HT-29 (cell line): ENCODE measurements at regions not wholly inside any gene's neighbourhood (a gene's known extent, or its start where the extent isn't known, plus 50 kb on each side); places are given as distances from the start of the nearest gene placed in this dataset.
"Not testable (repeated sequence)": the region's sequence is repeated elsewhere in the genome, so short reads cannot be mapped to it uniquely, and the experiment has no call there.

ENCODE experiments used
- DNase-seq: peaks from one replicate; pipeline ENCODE4 v3.0.0-alpha.2; 2015; ENCODE audit warnings: low spot score

DNA sequence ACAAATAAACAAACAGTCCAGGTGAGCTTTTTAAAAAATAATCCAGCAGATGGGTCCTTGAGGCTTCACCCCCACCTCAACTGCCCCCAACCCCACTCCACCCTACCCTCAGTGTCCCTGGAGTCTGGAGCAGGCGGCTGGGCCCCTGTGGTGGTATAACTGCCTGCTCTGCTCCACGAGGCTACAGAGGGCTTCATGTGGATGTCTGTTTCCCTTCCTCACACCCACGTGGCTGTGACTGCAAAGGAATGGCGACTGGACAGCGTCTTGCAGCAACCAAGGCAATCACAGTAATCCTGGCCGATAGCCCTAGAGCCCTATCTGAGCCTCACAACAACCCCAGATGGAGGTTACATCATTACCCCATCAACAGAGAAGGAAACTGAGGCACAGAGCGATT is 76.5 kb downstream of the SLC2A10 start:
- DNase-seq = no peak

GRCh38 chr20:46786566-46786965 is 77.1 kb downstream of the SLC2A10 start:
- DNase-seq = no peak

GRCh38 chr20:46787991-46788762 is 78.7 kb downstream of the SLC2A10 start:
- DNase-seq = no peak

DNA sequence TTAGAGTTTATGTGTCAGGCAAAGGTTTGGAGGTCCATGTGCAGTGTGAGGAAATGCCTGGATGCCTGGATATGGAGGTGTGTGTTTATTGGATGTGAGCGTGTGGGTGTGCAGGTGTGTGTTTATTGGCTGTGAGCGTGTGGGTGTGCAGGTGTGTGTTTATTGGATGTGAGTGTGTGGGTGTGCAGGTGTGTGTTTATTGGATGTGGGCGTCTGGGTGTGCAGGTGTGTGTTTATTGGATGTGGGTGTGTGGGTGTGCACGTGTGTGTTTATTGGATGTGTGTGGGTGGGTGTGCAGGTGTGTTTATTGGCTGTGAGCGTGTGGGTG is 79.3 kb downstream of the SLC2A10 start:
- DNase-seq = not testable (repeated sequence)

GRCh38 chr20:46789339-46790028 is 80.0 kb downstream of the SLC2A10 start:
- no peak for DNase-seq

DNA sequence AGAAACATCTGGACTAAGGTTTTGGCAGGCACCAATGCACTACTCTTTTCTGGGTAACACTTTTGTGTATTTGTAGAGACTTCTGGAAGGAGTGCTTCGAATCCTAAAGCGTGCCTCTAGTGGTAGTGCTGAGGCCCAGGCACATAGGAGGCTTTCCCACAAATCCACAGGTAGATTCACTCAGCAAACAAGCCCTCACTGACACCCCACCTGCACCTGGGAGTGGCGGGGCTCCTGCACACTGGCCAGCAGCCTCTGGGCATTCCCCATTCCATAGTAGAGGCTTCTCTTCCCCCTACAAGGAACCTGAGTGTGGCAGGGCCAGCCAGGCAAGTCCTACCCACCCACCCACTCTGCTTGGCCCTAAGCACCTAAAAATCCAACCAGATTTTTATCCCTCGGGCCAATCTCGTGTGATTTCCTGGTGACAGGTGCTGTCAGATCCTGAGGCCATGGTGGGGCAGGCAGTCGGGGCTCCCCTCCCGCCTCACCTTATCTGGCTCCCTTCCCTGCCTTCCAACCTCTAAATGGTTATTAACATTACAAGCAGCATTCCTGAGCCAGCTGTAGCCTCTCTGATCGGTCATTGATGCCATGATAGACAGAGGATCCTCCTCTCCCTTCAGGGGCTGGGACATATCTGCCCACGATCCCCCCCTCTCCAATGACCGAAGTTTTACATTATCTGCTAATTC is 82.4 kb downstream of the SLC2A10 start:
- no peak for DNase-seq

DNA sequence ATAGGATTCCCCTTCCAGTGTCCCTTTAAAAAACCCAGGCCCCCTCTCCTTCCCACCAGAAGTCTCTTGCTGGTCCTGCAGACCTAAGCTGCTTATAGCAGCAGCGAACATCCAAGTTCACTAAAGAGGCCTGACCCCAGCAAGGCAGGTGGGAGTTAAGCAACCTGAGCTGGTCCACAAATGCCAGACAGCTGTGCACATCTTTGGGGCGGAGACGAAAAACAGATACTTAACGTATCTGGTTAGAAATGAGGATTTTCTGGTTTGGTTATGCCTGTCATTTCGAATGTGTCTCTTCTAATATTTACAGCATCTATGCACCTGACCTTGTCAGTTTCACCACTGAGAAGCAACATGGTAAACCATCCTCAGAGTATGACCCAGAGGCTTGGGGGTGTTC is 87.8 kb downstream of the SLC2A10 start:
- DNase-seq = no peak

DNA sequence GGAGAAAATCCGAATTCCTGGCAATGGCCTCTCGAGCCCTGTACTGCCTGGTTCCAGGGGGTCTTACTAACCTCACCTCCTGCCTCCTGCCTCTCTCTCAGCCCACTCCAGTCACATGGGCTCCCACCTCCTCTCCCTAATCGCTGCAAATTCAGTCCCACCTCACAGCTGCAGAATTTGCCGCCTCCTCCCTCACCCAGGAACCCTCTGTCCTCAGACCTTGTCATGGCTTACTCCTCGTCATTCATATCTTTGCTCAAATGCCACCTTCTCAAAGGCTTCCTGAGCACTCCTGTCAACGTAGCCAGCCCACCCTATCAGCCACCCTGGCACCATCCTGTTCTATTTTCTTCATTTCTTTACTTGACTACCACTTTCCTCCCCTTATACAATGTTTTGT is 89.0 kb downstream of the SLC2A10 start:
- DNase-seq = no peak

GRCh38 chr20:46799781-46800408 is 90.4 kb downstream of the SLC2A10 start:
- DNase-seq = no peak

- no peak for DNase-seq
Observed at GRCh38 chr20:46800409-46800804, 91.0 kb downstream of the SLC2A10 start.

- no peak for DNase-seq
Observed at GRCh38 chr20:46801003-46801702, 91.7 kb downstream of the SLC2A10 start.

DNA sequence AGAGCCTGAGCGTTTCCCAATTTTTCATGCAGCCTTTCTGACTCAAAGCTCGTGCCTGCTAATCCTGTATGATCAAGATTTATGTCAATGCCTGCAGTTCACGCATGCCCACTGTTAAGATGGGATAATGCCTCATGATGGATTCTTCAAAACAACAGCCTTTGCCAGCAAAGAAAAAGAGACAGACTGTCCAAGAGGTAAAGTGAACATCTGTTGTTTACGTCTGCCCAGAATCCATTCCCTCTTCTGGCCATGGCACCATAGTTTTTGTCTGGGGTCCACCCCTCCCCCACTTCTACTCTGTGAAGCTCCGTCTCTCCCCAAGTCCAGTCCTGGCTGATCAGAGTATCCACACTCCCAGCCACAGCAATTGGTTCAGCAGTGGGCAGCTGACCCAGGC is 91.9 kb upstream of the EYA2 start:
- no peak for DNase-seq

DNA sequence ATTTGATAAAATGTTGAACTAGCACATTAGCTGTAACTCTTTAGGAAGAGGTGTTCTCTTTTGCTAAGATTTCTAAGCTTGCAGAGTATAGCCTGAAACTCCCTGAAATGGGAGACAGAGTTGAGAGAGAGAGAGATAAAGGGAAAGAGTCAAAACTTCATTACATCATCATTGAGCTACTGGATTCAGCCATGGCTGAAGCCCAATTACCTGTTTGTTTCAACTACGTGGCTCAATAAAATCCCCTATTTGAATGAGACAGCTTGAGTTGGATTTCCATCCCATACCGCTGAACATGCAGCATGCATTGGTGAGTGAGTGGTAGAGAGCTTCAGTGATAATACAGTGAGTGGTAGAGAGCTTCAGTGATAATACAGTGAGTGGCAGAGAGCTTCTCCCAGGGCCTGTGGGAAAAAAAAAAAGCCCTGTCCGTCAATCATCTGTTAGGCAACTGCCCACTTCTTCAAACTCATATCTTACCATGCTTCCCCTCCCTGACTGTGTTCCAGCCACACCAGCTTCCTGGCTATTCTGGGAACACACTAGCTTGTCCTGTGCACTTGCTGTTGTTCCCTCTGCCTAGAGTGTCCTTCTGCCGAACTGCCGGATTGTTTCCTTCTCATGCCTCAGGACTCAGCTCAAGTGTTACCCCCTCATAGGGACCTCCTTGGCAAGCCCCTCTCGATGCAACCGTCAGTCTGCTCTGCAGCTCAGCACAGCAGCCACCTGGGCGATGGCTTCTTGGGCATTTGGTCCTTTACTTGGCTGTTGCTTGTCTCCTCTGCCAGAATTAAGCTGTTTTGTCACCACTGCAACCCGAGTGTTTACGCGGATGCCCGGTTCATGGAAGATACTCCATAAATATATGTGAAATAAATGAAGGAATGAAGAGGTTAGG is 91.3 kb upstream of the EYA2 start:
- no peak for DNase-seq

DNA sequence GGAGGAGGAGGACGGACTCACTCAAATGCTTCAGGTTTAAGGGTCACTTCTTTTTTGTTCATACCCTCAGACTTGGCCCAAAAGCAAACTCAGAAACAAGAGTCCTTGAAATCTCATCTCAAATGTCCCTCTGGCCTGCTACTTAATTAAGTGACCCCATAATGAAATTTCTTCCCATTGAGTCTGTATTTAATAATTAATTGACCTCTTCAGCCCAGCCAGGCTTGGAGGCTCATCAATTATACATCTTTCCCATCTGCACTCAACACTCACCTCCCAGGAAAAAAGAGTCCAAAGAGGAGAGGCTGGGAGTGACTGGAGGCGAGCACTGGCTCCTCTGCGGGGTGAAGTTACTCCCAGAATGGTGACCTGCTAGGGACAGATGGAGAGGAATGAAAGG is 90.5 kb upstream of the EYA2 start:
- DNase-seq = no peak

DNA sequence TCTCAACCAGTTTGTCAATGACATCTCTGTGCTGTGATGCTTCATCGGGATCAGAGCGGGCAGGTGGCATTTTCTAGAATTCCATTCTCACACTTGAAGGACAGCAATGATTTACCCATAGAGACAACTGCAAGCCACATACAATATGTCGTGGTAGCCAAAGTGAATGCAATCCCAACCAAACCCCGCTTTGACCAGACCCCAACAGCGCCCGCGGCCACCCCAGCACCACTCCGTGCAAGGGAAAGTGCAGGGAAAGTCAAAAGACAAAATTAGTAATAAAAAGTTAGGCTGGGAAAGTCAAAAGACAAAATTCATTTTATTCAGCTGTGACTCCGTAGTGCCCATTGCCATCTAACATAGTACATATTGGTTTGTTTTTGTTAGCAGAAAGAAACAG is 88.8 kb upstream of the EYA2 start:
- DNase-seq = no peak

DNA sequence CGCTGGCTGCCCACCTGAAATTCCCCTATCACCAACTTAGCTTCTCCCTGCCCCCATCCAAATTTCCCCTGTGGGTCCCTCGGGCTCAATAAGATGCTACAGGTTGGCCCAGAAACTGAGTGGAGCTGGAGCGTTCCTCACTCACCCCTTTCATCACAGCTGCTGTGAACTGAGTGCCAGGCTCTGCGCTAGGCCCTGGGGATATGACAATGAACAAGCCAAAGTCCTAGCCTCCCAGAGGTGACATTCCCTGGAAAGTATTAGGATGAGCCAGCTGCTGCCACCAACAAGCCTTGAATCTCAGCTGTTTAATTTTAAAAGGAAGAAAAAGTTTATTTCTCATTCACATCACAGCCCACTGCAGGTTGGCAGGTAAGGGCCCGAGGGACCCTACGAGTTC is 86.6 kb upstream of the EYA2 start:
- DNase-seq = no peak

- no peak for DNase-seq
Observed at GRCh38 chr20:46808565-46808964, 86.1 kb upstream of the EYA2 start.

DNA sequence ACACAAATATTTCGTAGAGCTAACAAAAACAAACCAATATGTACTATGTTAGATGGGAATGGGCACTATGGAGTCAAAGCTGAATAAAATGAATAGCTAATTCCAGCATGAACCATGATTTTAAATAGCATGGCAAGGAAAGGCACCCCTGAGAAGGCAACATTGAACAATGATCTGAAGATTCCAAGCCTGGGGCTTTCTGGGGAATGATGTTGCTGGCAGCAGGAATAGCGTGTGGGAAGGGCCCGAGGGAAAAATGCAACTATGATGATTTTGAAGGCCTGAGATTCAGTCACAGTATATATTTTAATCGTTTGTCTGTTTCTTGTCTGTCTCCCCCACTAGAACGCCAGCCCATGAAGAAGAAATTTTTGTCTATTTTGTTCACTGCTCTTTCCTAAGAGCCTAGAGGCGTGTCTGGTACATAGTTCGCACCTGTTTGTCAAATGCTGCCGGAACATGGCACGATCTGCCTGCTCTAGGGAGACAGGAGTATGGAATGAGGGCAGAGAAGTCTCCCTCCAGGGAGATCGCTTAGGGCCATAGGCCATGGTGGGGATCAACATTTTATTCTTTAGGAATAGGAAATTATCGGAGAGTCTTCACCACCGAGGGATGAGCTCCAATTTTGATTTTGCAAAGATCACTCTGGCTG is 84.8 kb upstream of the EYA2 start:
- DNase-seq = no peak

GRCh38 chr20:46810448-46811223 is 84.0 kb upstream of the EYA2 start:
- DNase-seq = peak; percentile 18
